ENCODE measurements at regions not wholly inside any gene's neighbourhood (a gene's known extent, or its start where the extent isn't known, plus 50 kb on each side); places are given as distances from the start of the nearest gene placed in this dataset.
"Not testable (repeated sequence)": the region's sequence is repeated elsewhere in the genome, so short reads cannot be mapped to it uniquely, and the experiment has no call there.

GRCh38 chr6:120526576-120526975 lies 807.7 kb downstream of the TBC1D32 start:
- no peak for DNase-seq (ENCODE audit: low spot score)

- no peak for DNase-seq (ENCODE audit: low spot score)
Measured at GRCh38 chr6:120514544-120514943, 819.7 kb downstream of the TBC1D32 start.

GRCh38 chr6:120511712-120512111 lies 822.6 kb downstream of the TBC1D32 start:
- no peak for DNase-seq (ENCODE audit: low spot score)

GRCh38 chr6:120498711-120499110 lies 835.6 kb downstream of the TBC1D32 start:
- DNase-seq (ENCODE audit: low spot score): no peak

GRCh38 chr6:120496661-120497060 lies 837.6 kb downstream of the TBC1D32 start:
- DNase-seq (ENCODE audit: low spot score): no peak

GRCh38 chr6:120493505-120493904 lies 840.8 kb downstream of the TBC1D32 start:
- DNase-seq (ENCODE audit: low spot score): no peak

GRCh38 chr6:120489941-120490340 lies 844.3 kb downstream of the TBC1D32 start:
- no peak for DNase-seq (ENCODE audit: low spot score)

GRCh38 chr6:120484146-120484545 lies 850.1 kb downstream of the TBC1D32 start:
- no peak for DNase-seq (ENCODE audit: low spot score)

GRCh38 chr6:120478650-120479049 lies 855.6 kb downstream of the TBC1D32 start:
- DNase-seq (ENCODE audit: low spot score): no peak

- DNase-seq (ENCODE audit: low spot score): no peak
Measured at GRCh38 chr6:120473804-120474203, 860.5 kb downstream of the TBC1D32 start.

GRCh38 chr6:120468486-120468885 lies 865.8 kb downstream of the TBC1D32 start:
- no peak for DNase-seq (ENCODE audit: low spot score)

- no peak for DNase-seq (ENCODE audit: low spot score)
Measured at GRCh38 chr6:120451508-120451907, 882.8 kb downstream of the TBC1D32 start.

GRCh38 chr6:120447605-120448004 lies 886.7 kb downstream of the TBC1D32 start:
- no peak for DNase-seq (ENCODE audit: low spot score)

GRCh38 chr6:120432840-120433239 lies 901.4 kb downstream of the TBC1D32 start:
- DNase-seq (ENCODE audit: low spot score): not testable (repeated sequence)

- no peak for DNase-seq (ENCODE audit: low spot score)
Measured at GRCh38 chr6:120431841-120432240, 902.4 kb downstream of the TBC1D32 start.

- no peak for DNase-seq (ENCODE audit: low spot score)
Measured at GRCh38 chr6:120411394-120411793, 922.9 kb downstream of the TBC1D32 start.

GRCh38 chr6:120410586-120410985 lies 923.7 kb downstream of the TBC1D32 start:
- DNase-seq (ENCODE audit: low spot score): no peak

GRCh38 chr6:120407696-120408095 lies 926.6 kb downstream of the TBC1D32 start:
- DNase-seq (ENCODE audit: low spot score): no peak

- no peak for DNase-seq (ENCODE audit: low spot score)
Measured at GRCh38 chr6:120405947-120406346, 928.3 kb downstream of the TBC1D32 start.

- no peak for DNase-seq (ENCODE audit: low spot score)
Measured at GRCh38 chr6:120395784-120396183, 938.5 kb downstream of the TBC1D32 start.

- no peak for DNase-seq (ENCODE audit: low spot score)
Measured at GRCh38 chr6:120395330-120395729, 939.0 kb downstream of the TBC1D32 start.

- DNase-seq (ENCODE audit: low spot score): no peak
Measured at GRCh38 chr6:120392941-120393340, 941.3 kb downstream of the TBC1D32 start.

GRCh38 chr6:120384671-120385070 lies 949.6 kb downstream of the TBC1D32 start:
- no peak for DNase-seq (ENCODE audit: low spot score)

- no peak for DNase-seq (ENCODE audit: low spot score)
Measured at GRCh38 chr6:120383681-120384080, 950.6 kb downstream of the TBC1D32 start.
